ENCODE measurements at regions not wholly inside any gene's neighbourhood (a gene's known extent, or its start where the extent isn't known, plus 50 kb on each side); places are given as distances from the start of the nearest gene placed in this dataset.

- DNase-seq (ENCODE audit: low read depth in 1 of 2, low spot score in 1 of 2), result no peak
Observed at GRCh38 chr10:131762789-131763696, 137.8 kb upstream of the PPP2R2D start.

GRCh38 chr10:131764929-131765328, 135.9 kb upstream of the PPP2R2D start:
- no peak for DNase-seq (ENCODE audit: low read depth in 1 of 2, low spot score in 1 of 2)

- DNase-seq (ENCODE audit: low read depth in 1 of 2, low spot score in 1 of 2), result no peak
Observed at GRCh38 chr10:131766096-131766495, 134.7 kb upstream of the PPP2R2D start.

- no peak for DNase-seq (ENCODE audit: low read depth in 1 of 2, low spot score in 1 of 2)
Observed at GRCh38 chr10:131767716-131768115, 133.1 kb upstream of the PPP2R2D start.

GRCh38 chr10:131769571-131770410, 131.0 kb upstream of the PPP2R2D start:
- DNase-seq (ENCODE audit: low read depth in 1 of 2, low spot score in 1 of 2), result no peak

GRCh38 chr10:131770946-131771633, 129.7 kb upstream of the PPP2R2D start:
- no peak for DNase-seq (ENCODE audit: low read depth in 1 of 2, low spot score in 1 of 2)

- no peak for DNase-seq (ENCODE audit: low read depth in 1 of 2, low spot score in 1 of 2)
Observed at GRCh38 chr10:131771634-131772358, 129.0 kb upstream of the PPP2R2D start.

- no peak for DNase-seq (ENCODE audit: low read depth in 1 of 2, low spot score in 1 of 2)
Observed at GRCh38 chr10:131772441-131772840, 128.4 kb upstream of the PPP2R2D start.

- DNase-seq (ENCODE audit: low read depth in 1 of 2, low spot score in 1 of 2), result no peak
Observed at GRCh38 chr10:131773370-131774343, 127.2 kb upstream of the PPP2R2D start.

GRCh38 chr10:131774681-131775085, 126.1 kb upstream of the PPP2R2D start:
- no peak for DNase-seq (ENCODE audit: low read depth in 1 of 2, low spot score in 1 of 2)

GRCh38 chr10:131775433-131775832, 125.4 kb upstream of the PPP2R2D start:
- no peak for DNase-seq (ENCODE audit: low read depth in 1 of 2, low spot score in 1 of 2)

- DNase-seq (ENCODE audit: low read depth in 1 of 2, low spot score in 1 of 2), result no peak
Observed at GRCh38 chr10:131775833-131776232, 125.0 kb upstream of the PPP2R2D start.

- DNase-seq (ENCODE audit: low read depth in 1 of 2, low spot score in 1 of 2), result no peak
Observed at GRCh38 chr10:131776496-131776895, 124.3 kb upstream of the PPP2R2D start.

- no peak for DNase-seq (ENCODE audit: low read depth in 1 of 2, low spot score in 1 of 2)
Observed at GRCh38 chr10:131777162-131777561, 123.6 kb upstream of the PPP2R2D start.

GRCh38 chr10:131777921-131778320, 122.9 kb upstream of the PPP2R2D start:
- DNase-seq (ENCODE audit: low read depth in 1 of 2, low spot score in 1 of 2), result no peak

GRCh38 chr10:131778385-131778784, 122.4 kb upstream of the PPP2R2D start:
- DNase-seq (ENCODE audit: low read depth in 1 of 2, low spot score in 1 of 2), result no peak

- DNase-seq (ENCODE audit: low read depth in 1 of 2, low spot score in 1 of 2), result no peak
Observed at GRCh38 chr10:131778842-131779241, 122.0 kb upstream of the PPP2R2D start.

- DNase-seq (ENCODE audit: low read depth in 1 of 2, low spot score in 1 of 2), result no peak
Observed at GRCh38 chr10:131779661-131780394, 121.0 kb upstream of the PPP2R2D start.

- no peak for DNase-seq (ENCODE audit: low read depth in 1 of 2, low spot score in 1 of 2)
Observed at GRCh38 chr10:131781076-131781475, 119.7 kb upstream of the PPP2R2D start.

All from stimulated activated CD4-positive, alpha-beta T cell treated with anti-CD3 and anti-CD28 coated beads, Interleukin-15, amount 100 ng/mL, for 1 hour (primary cell).